ENCODE measurements at regions not wholly inside any gene's neighbourhood (a gene's known extent, or its start where the extent isn't known, plus 50 kb on each side); places are given as distances from the start of the nearest gene placed in this dataset.

GRCh38 chr5:173397516-173397915 lies 69.3 kb upstream of the STC2 start:
- TF ChIP-seq CTCF (IDR thresholded peaks at IDR 0.05), result no peak
- TF ChIP-seq EZH2phosphoT487 (IDR thresholded peaks at IDR 0.05), result no peak

Data from neural progenitor cell (in vitro differentiated cells).